T-cell (primary cell): ENCODE measurements at regions not wholly inside any gene's neighbourhood (a gene's known extent, or its start where the extent isn't known, plus 50 kb on each side); places are given as distances from the start of the nearest gene placed in this dataset.

ENCODE experiments used
- ATAC-seq, 4 experiments: fragments of 200-7000 bp in 3 of 4; fragments of 150-1000 bp in 1 of 4; cut with Tn5 transposase; replicated peaks in 1 of 4; 1 replicate in 3 of 4; 2 replicates in 1 of 4; pipeline ENCODE4 v1.10.0; 2021; ENCODE audit warnings: moderate library complexity in 3 of 4, mild to moderate bottlenecking in 2 of 4, moderate number of reproducible peaks in 1 of 4
- CTCF ChIA-PET, 2 donors: fragments of 300-600 bp; sonication (Branson Sonifier 250); formaldehyde crosslinking; loops; one replicate each; lab custom pipeline; 2022; ENCODE audit warnings: antibody characterized with exemption in 2 of 2; lab: Charles Lee
- POLR2A ChIA-PET, 2 donors: fragments of 300-600 bp; sonication (Branson Sonifier 250); formaldehyde crosslinking; loops; one replicate each; lab custom pipeline; 2022; ENCODE audit warnings: antibody characterized with exemption in 2 of 2; lab: Charles Lee
- DNase-seq, 35 experiments: peaks; one replicate each; pipeline versions ENCODE4 v3.0.0 to v3.0.0-alpha.2; 2013 to 2023
- H3K27ac ChIP-seq: one replicate; pipeline ENCODE4 v1.5.1; 2013; ENCODE audit warnings: low read length
- H3K27me3 ChIP-seq, 2 experiments: replicated peaks in 1 of 2; 1 replicate in 1 of 2; 2 replicates in 1 of 2; pipeline versions ENCODE4 v1.6.1 to v1.7.0; 2013; ENCODE audit warnings: low read length in 1 of 2, mixed read lengths in 1 of 2; ENCODE audit not compliant: control insufficient read depth in 2 of 2, insufficient read depth in 2 of 2; ENCODE audit errors: extremely low read depth in 1 of 2
- H3K36me3 ChIP-seq, 2 donors: 1 replicate in 1 of 2; 2 replicates in 1 of 2; pipeline versions ENCODE4 v1.6.1 to v1.7.0; 2013; ENCODE audit warnings: low read length in 1 of 2; ENCODE audit not compliant: control insufficient read depth in 2 of 2, insufficient read depth in 1 of 2; ENCODE audit errors: extremely low read depth in 1 of 2
- H3K4me1 ChIP-seq, 2 experiments: 1 replicate in 1 of 2; 2 replicates in 1 of 2; pipeline versions ENCODE4 v1.6.1 to v1.7.0; 2013; ENCODE audit warnings: low read length in 2 of 2, mixed read lengths in 1 of 2; ENCODE audit not compliant: insufficient read depth in 2 of 2, control insufficient read depth in 1 of 2; ENCODE audit errors: extremely low read depth in 1 of 2
- H3K4me3 ChIP-seq, 2 donors: 1 replicate in 1 of 2; 2 replicates in 1 of 2; pipeline versions ENCODE4 v1.5.1 to v1.7.0; 2013; ENCODE audit warnings: mild to moderate bottlenecking in 2 of 2, low read length in 1 of 2, moderate library complexity in 1 of 2; ENCODE audit not compliant: control insufficient read depth in 1 of 2; ENCODE audit errors: extremely low read depth in 1 of 2
- H3K9me3 ChIP-seq: 2 replicates; pipeline ENCODE4 v1.7.0; 2013
- H3K27ac Mint-ChIP-seq, 2 donors: one replicate each; pipeline ENCODE4 v1.8.0; 2020 to 2021; ENCODE audit warnings: mild to moderate bottlenecking in 2 of 2, mixed read lengths in 2 of 2
- H3K27me3 Mint-ChIP-seq, 2 donors: one replicate each; pipeline ENCODE4 v1.8.0; 2021 to 2022; ENCODE audit warnings: mixed read lengths in 2 of 2
- H3K36me3 Mint-ChIP-seq: one replicate; pipeline ENCODE4 v1.8.0; 2021; ENCODE audit warnings: mixed read lengths
- H3K4me1 Mint-ChIP-seq, 3 donors: one replicate each; pipeline ENCODE4 v1.8.0; 2020 to 2022; ENCODE audit warnings: mixed read lengths in 3 of 3, mild to moderate bottlenecking in 1 of 3
- H3K4me3 Mint-ChIP-seq, 3 donors: one replicate each; pipeline ENCODE4 v1.8.0; 2020 to 2022; ENCODE audit warnings: mild to moderate bottlenecking in 3 of 3, mixed read lengths in 3 of 3, moderate library complexity in 3 of 3
- H3K9me3 Mint-ChIP-seq, 3 donors: one replicate each; pipeline ENCODE4 v1.8.0; 2020 to 2022; ENCODE audit warnings: mixed read lengths in 3 of 3
- WGBS: methylation state at CpG from one replicate; pipeline ENCODE4 v1.1.5; 2013; ENCODE audit warnings: missing lambda C conversion rate; ENCODE audit not compliant: insufficient coverage; 5-methylcytosine and 5-hydroxymethylcytosine counted together

- H3K36me3 Mint-ChIP-seq = no peaks in the 10 kb centered on the region
- ATAC-seq = no peak
- H3K4me3 Mint-ChIP-seq = peak overlapping the region in 1 of 3 donors; percentile 10
- H3K4me1 ChIP-seq = peaks cover 13 to 23% of the 10 kb centered on the region in 2 experiments
- no peak overlapping the region for H3K27ac ChIP-seq
- ChIA-PET CTCF (no interaction called here), POLR2A (no interaction called here)
- no peak for DNase-seq
- H3K4me1 Mint-ChIP-seq = peaks cover 45 to 78% (median 63%) of the 10 kb centered on the region in 3 donors
- H3K27me3 ChIP-seq = no peaks in the 10 kb centered on the region
- H3K9me3 ChIP-seq = no peaks in the 10 kb centered on the region
- peaks cover 0 to 4% (median 2%) of the 10 kb centered on the region in 3 donors for H3K9me3 Mint-ChIP-seq
- H3K36me3 ChIP-seq = no peaks in the 10 kb centered on the region
- H3K27me3 Mint-ChIP-seq = no peaks in the 10 kb centered on the region
- H3K4me3 ChIP-seq = no peak overlapping the region
- no peak overlapping the region for H3K27ac Mint-ChIP-seq
- WGBS = no CpG with 5 or more reads among the region's 4 CpGs
These were observed 227.4 kb downstream of the MAN2A1 start for GRCh38 chr5:109917154-109917546.

- ChIA-PET CTCF (no interaction called here), POLR2A (no interaction called here)
- H3K36me3 ChIP-seq = no peaks in the 10 kb centered on the region
- Mint-ChIP-seq H3K4me3 (peak overlapping the region in 1 of 3 donors; percentile 10), H3K27me3 (no peaks in the 10 kb centered on the region), H3K9me3 (peaks cover 0 to 4% (median 2%) of the 10 kb centered on the region in 3 donors), H3K27ac (no peak overlapping the region), H3K36me3 (no peaks in the 10 kb centered on the region), H3K4me1 (peaks cover 46 to 81% (median 65%) of the 10 kb centered on the region in 3 donors)
- H3K4me1 ChIP-seq = peaks cover 18 to 26% of the 10 kb centered on the region in 2 experiments
- no peak overlapping the region for H3K27ac ChIP-seq
- WGBS = 95% methylated on average over 4 of the region's 4 CpGs
- H3K4me3 ChIP-seq = no peak overlapping the region
- no peaks in the 10 kb centered on the region for H3K9me3 ChIP-seq
- no peak for DNase-seq
- no peak for ATAC-seq
- H3K27me3 ChIP-seq = no peaks in the 10 kb centered on the region
These were observed 228.2 kb downstream of the MAN2A1 start for GRCh38 chr5:109917966-109918365.

GRCh38 chr5:109920736-109921135 is 231.0 kb downstream of the MAN2A1 start:
- Histone ChIP-seq H3K27me3 (no peaks in the 10 kb centered on the region), H3K4me1 (peaks cover 28 to 32% of the 10 kb centered on the region in 2 experiments), H3K9me3 (no peaks in the 10 kb centered on the region), H3K36me3 (no peaks in the 10 kb centered on the region), H3K4me3 (no peak overlapping the region), H3K27ac (peak overlapping the region; percentile 81)
- DNase-seq (no peak), ATAC-seq (no peak)
- peaks cover 51 to 79% (median 63%) of the 10 kb centered on the region in 3 donors for H3K4me1 Mint-ChIP-seq
- CTCF ChIA-PET = interaction anchor here in 1 of 2 donors (2.2 kb wide), 1 partner anchor 133 kb away, joined by 5 read pairs; no protein-coding TSS in a partner anchor
- peak overlapping the region; percentile 99 to 100 for H3K27ac Mint-ChIP-seq
- peaks cover 0 to 4% (median 2%) of the 10 kb centered on the region in 3 donors for H3K9me3 Mint-ChIP-seq
- no peaks in the 10 kb centered on the region for H3K27me3 Mint-ChIP-seq
- no peaks in the 10 kb centered on the region for H3K36me3 Mint-ChIP-seq
- peak overlapping the region in 1 of 3 donors; percentile 85 for H3K4me3 Mint-ChIP-seq
- 83% methylated on average over 1 of the region's 4 CpGs for WGBS
- POLR2A ChIA-PET = interaction anchor here in 1 of 2 donors (0.6 kb wide), 1 partner anchor 202 kb away, joined by 3 read pairs; no protein-coding TSS in a partner anchor

GRCh38 chr5:109921735-109922380 is 232.1 kb downstream of the MAN2A1 start:
- no peaks in the 10 kb centered on the region for H3K36me3 Mint-ChIP-seq
- H3K27me3 ChIP-seq = no peaks in the 10 kb centered on the region
- POLR2A ChIA-PET = interaction anchor here (0.6 to 1.2 kb wide), 3 partner anchors 40 to 512 kb away, joined by 3 to 4 read pairs (median 4); no protein-coding TSS in a partner anchor
- no peaks in the 10 kb centered on the region for H3K27me3 Mint-ChIP-seq
- peaks cover 0 to 4% (median 2%) of the 10 kb centered on the region in 3 donors for H3K9me3 Mint-ChIP-seq
- CTCF ChIA-PET = interaction anchor here in 1 of 2 donors (0.6 to 2.2 kb wide), 4 partner anchors 17 to 994 kb away, joined by 3 to 5 read pairs (median 4); no protein-coding TSS in a partner anchor
- 19% methylated on average over 4 of the region's 5 CpGs for WGBS
- H3K4me1 ChIP-seq = peaks cover 28 to 32% of the 10 kb centered on the region in 2 experiments
- H3K4me3 ChIP-seq = no peak overlapping the region
- H3K27ac ChIP-seq = peak overlapping the region; percentile 81
- ATAC-seq (peak; percentile 85 to 92 (median 88)), DNase-seq (peak; percentile 45 to 93 (median 72))
- H3K27ac Mint-ChIP-seq = peak overlapping the region; percentile 99 to 100
- peak overlapping the region; percentile 67 to 85 (median 69) for H3K4me3 Mint-ChIP-seq
- H3K4me1 Mint-ChIP-seq = peaks cover 48 to 74% (median 59%) of the 10 kb centered on the region in 3 donors
- H3K9me3 ChIP-seq = no peaks in the 10 kb centered on the region
- no peaks in the 10 kb centered on the region for H3K36me3 ChIP-seq

- Histone ChIP-seq H3K36me3 (no peaks in the 10 kb centered on the region), H3K27me3 (no peaks in the 10 kb centered on the region), H3K4me3 (no peak overlapping the region), H3K9me3 (no peaks in the 10 kb centered on the region), H3K4me1 (peaks cover 28 to 32% of the 10 kb centered on the region in 2 experiments), H3K27ac (peak overlapping the region; percentile 81)
- whole genome bisulfite sequencing = 21% methylated on average over 5 of the region's 6 CpGs
- H3K27ac Mint-ChIP-seq = peak overlapping the region; percentile 99 to 100
- DNase-seq (peak in 19 of 35 experiments; percentile 1 to 42 (median 18)), ATAC-seq (peak; percentile 10 to 18 (median 12))
- peaks cover 0 to 4% (median 2%) of the 10 kb centered on the region in 3 donors for H3K9me3 Mint-ChIP-seq
- ChIA-PET POLR2A (interaction anchor here in 1 of 2 donors (1.2 kb wide), 1 partner anchor 132 kb away, joined by 4 read pairs; no protein-coding TSS in a partner anchor), CTCF (interaction anchor here in 1 of 2 donors (0.6 to 2.2 kb wide), 3 partner anchors 18 to 995 kb away, joined by 3 to 5 read pairs (median 4); no protein-coding TSS in a partner anchor)
- peak overlapping the region; percentile 67 to 85 (median 69) for H3K4me3 Mint-ChIP-seq
- H3K36me3 Mint-ChIP-seq = no peaks in the 10 kb centered on the region
- peaks cover 48 to 70% (median 54%) of the 10 kb centered on the region in 3 donors for H3K4me1 Mint-ChIP-seq
- H3K27me3 Mint-ChIP-seq = no peaks in the 10 kb centered on the region
These were observed 232.8 kb downstream of the MAN2A1 start for GRCh38 chr5:109922381-109922995.

GRCh38 chr5:109923205-109923604 is 233.5 kb downstream of the MAN2A1 start:
- Histone ChIP-seq H3K27ac (peak overlapping the region; percentile 81), H3K27me3 (no peaks in the 10 kb centered on the region), H3K4me1 (peaks cover 28 to 32% of the 10 kb centered on the region in 2 experiments), H3K9me3 (no peaks in the 10 kb centered on the region), H3K4me3 (no peak overlapping the region), H3K36me3 (no peaks in the 10 kb centered on the region)
- H3K9me3 Mint-ChIP-seq = no peaks in the 10 kb centered on the region
- ChIA-PET POLR2A (interaction anchor here in 1 of 2 donors (0.6 kb wide), 1 partner anchor 197 kb away, joined by 3 read pairs; no protein-coding TSS in a partner anchor), CTCF (no interaction called here)
- H3K36me3 Mint-ChIP-seq = no peaks in the 10 kb centered on the region
- H3K4me3 Mint-ChIP-seq = peak overlapping the region in 1 of 3 donors; percentile 85
- peaks cover 48 to 71% (median 49%) of the 10 kb centered on the region in 3 donors for H3K4me1 Mint-ChIP-seq
- no peak for ATAC-seq
- DNase-seq = no peak
- 60% methylated on average over 1 of the region's 1 CpG for WGBS
- no peaks in the 10 kb centered on the region for H3K27me3 Mint-ChIP-seq
- H3K27ac Mint-ChIP-seq = peak overlapping the region; percentile 99 to 100
